LNCaP clone FGC (cell line): ENCODE measurements at regions not wholly inside any gene's neighbourhood (a gene's known extent, or its start where the extent isn't known, plus 50 kb on each side); places are given as distances from the start of the nearest gene placed in this dataset.

Experiments
- DNase-seq: peaks from one replicate; pipeline ENCODE4 v3.0.0-alpha.2; 2011; ENCODE audit warnings: low read depth
- H3K4me3 ChIP-seq: 2 replicates; pipeline ENCODE4 v1.5.1; 2011; ENCODE audit warnings: mild to moderate bottlenecking, low read depth, low read length, control low read depth
- TF ChIP-seq, protein P1 (sequence below): IDR thresholded peaks from 2 replicates; pipeline ENCODE4 v1.5.1; 2012; ENCODE audit warnings: mild to moderate bottlenecking; ENCODE audit not compliant: control insufficient read depth, insufficient read depth; ENCODE audit errors: extremely low read depth

DNA sequence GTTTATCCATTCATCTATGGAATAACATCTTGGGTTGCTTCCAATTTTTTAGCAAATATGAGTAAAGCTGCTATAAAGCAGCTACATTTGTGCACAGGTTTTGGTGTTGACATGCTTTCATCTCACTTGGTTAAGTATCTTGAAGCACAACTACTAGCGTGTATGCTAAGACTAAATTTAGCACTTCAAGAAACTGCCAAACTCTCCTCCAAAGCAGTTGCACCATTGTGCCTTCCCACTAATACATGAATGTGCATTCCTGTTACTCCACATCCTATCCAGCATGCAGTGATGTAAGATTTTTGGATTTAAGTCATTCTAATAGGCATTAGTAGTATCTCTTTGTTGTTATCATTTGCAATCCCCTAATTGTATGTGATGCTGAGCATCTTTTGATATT, 230.7 kb downstream of the KCNA4 start:
- no peak for DNase-seq
- no peak overlapping the region for H3K4me3 ChIP-seq

DNA sequence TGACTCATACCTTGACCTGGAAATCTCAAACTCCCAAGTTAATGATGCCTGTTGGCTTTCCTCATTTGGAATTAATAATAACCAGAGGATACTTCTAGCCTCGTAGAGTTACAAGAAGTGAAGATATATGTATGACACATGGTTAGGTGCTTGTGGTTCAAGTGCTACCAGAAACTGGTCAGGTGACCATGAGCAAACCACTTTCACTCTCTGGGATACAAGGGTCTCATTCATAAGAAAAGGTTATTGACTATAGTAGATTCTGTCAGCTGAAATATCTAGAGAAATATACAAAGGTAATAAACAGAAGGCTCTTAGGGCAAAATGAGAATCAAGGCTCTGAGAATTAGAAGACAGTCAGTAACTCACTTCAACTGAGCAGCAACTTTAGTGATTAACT, 233.3 kb downstream of the KCNA4 start:
- no peak overlapping the region for H3K4me3 ChIP-seq
- TF ChIP-seq, protein P1, sequence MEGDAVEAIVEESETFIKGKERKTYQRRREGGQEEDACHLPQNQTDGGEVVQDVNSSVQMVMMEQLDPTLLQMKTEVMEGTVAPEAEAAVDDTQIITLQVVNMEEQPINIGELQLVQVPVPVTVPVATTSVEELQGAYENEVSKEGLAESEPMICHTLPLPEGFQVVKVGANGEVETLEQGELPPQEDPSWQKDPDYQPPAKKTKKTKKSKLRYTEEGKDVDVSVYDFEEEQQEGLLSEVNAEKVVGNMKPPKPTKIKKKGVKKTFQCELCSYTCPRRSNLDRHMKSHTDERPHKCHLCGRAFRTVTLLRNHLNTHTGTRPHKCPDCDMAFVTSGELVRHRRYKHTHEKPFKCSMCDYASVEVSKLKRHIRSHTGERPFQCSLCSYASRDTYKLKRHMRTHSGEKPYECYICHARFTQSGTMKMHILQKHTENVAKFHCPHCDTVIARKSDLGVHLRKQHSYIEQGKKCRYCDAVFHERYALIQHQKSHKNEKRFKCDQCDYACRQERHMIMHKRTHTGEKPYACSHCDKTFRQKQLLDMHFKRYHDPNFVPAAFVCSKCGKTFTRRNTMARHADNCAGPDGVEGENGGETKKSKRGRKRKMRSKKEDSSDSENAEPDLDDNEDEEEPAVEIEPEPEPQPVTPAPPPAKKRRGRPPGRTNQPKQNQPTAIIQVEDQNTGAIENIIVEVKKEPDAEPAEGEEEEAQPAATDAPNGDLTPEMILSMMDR = no peak
- no peak for DNase-seq

More for the DNA sequence above, 230.7 kb downstream of the KCNA4 start:
- TF ChIP-seq, protein P1 = no peak

DNA sequence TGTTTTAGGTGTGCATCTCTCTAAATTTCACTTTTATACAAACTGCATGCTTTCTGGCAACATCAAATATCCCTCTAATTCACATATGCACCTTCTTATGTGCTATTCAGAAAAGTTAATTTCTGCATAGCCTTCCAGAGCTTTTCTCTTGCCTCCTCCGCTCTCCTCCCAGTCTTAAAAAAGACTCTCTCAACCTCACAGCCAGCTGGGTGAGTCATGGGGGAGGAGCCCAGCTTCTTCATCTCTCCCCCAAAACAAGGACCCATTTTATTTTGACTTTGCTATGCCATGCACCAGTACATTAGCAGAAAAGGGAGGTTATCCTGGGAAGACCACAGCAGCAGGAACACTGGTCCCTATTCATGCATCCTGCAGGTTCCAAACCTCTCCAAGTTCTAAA, 234.4 kb downstream of the KCNA4 start:
- no peak for DNase-seq
- TF ChIP-seq, protein P1 = no peak
- no peak overlapping the region for H3K4me3 ChIP-seq

DNA sequence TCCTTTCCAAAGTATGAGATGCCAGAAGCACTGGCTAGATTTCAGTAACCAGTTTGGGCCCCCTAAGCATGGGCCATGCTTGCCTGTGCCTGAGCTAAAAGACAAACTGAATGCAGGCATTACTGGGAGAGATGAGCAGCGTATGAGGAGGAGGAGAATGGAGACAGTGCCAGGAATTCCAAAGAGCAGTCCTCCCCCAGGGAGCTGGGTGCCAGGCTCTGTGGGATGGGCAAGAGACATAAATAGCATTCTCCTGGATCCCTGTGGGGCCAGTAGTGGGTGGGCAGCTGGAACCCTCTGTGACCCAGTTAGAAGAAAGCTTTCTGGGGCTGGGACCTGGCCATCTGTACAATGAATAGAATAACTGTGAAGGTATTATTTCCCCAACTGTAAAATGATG, 235.6 kb downstream of the KCNA4 start:
- TF ChIP-seq, protein P1 = no peak
- DNase-seq = no peak
- no peak overlapping the region for H3K4me3 ChIP-seq

- TF ChIP-seq, protein P1 = no peak
- H3K4me3 ChIP-seq = no peak overlapping the region
- DNase-seq = no peak
Observed at GRCh38 chr11:29780756-29781155, 236.1 kb downstream of the KCNA4 start.

DNA sequence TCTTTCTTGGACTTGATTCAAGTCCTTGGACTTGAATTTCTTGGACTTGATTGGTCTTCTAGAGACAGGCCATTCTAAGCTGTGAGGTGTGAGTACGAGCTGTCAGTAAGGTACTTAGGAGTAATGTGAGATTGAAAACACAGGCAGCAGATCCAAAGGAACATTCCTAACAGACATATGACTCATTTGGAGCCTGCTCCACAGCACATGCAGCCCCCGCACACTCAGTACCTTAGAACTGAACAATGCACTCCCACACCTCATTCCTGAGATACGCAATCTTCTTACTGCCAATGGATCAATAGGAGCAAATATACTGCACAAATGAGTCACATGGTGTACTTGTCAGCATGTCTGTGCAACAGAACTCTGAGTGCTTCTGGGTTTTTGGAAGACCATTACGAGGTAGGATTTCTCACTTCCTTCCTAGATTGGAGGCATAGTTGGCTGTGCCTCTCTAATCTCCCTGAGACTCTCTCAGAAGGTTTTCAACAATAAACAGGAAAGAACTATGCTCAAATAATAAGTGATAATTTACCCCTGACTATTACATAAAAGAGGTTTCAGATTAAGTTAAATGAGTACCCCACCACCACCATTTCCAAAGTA, 243.1 kb downstream of the KCNA4 start:
- no peak overlapping the region for H3K4me3 ChIP-seq
- TF ChIP-seq, protein P1 = no peak
- DNase-seq = no peak

GRCh38 chr11:29756871-29757270, 260.0 kb downstream of the KCNA4 start:
- TF ChIP-seq, protein P1 = no peak
- DNase-seq = no peak
- H3K4me3 ChIP-seq = no peak overlapping the region
